Caki2 (cell line): ENCODE measurements at regions not wholly inside any gene's neighbourhood (a gene's known extent, or its start where the extent isn't known, plus 50 kb on each side); places are given as distances from the start of the nearest gene placed in this dataset.
"Not testable (repeated sequence)": the region's sequence is repeated elsewhere in the genome, so short reads cannot be mapped to it uniquely, and the experiment has no call there.

ENCODE experiments used
- DNase-seq: peaks from one replicate; pipeline ENCODE4 v3.0.0-alpha.2; 2015; ENCODE audit warnings: low read depth
- in situ Hi-C: cut with HindIII; loops from 2 replicates; pipeline ENCODE4 v1.10.0; 2016; ENCODE audit warnings: low sequenced_read_pairs, low pct_unique_long_range_greater_than_20kb, mixed read lengths

DNA sequence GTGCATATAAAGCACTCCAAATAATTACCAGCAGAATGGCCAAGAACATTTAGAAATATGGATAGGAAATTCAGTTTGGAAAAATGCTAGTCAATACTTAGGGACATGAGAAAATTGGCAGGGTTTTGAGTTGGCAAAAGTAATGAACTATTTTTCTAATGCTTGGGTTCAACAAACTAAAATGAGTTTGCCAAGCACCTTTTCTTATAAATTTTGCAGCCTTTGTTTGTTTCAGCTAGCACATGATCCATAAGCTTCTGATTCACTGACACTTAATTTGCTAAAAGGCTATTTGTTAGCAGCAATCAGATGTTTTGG lies 324.8 kb downstream of the QKI start:
- no peak for DNase-seq

DNA sequence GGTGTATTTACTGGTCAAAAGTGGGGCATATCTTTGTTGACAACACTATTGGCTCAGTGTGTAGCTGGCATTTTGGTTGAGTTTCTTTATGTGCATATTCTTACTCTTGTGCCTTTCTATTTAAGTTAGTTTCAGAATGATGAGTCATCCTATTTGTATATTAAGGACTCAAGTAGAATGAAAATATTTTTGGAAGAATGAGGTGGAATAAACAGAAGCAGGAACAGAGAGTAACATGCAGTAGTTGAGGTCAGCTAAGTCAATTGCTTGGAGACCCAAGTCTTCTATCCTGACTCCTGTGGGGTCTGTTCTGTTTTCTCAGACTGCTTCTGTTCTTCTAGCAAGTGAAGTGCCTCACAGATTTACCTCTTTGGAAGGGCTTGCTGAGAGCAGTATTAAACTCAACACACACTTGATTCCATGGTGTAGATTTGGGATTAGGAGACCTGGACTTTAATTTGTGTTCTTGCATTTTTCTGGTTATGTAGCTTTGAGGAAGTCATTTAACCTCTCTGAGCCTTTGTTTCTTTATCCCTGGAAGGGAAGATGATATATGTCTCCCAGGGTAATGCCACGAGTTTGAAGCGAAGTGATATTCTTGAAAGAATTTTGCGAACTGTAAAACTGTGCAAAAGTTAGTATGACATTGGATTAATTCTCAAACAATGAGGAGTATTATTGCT lies 324.3 kb downstream of the QKI start:
- in situ Hi-C loops = no loop called here
- DNase-seq = no peak

More for the DNA sequence above, 324.8 kb downstream of the QKI start:
- in situ Hi-C loops = no loop called here

DNA sequence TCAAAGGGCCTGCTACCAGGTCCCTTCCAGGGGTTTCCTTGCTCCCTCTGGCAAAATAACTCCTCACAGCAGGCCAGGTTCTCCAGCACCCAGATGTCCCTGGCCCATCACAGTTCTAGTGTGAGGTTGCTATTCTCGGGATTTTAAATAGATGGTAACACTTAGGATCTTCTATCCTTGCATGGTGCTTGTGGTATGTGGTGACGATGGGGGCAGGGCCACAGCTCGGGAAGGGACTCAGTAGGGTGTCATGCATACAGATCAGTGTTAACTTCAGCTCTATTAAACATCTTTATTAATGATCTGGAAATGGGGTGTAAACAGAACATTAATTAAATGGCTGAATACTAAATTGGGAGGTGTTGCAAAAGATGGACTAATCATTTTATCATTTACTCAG lies 323.8 kb downstream of the QKI start:
- DNase-seq = no peak
- in situ Hi-C loops = no loop called here

DNA sequence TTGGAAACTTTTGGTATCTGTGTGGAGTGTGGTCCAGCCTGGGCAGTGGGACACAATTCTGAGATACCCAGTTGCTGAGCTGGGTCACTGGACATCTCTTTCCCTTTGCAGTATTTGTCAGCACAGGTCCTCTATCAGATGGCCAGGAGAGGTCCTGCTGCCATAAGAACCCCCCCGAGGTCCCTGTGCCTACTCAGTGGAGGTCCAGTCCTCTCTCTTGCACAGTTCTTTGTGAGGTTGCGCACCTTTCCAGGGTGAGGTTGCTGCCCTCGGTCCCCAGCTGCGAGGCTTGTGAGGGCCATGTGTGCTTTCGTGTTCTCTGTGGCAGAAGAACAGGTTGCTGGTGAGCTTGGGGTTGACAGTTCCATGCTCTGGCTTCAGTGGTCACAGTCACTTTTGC lies 320.6 kb downstream of the QKI start:
- in situ Hi-C loops = no loop called here
- no peak for DNase-seq

DNA sequence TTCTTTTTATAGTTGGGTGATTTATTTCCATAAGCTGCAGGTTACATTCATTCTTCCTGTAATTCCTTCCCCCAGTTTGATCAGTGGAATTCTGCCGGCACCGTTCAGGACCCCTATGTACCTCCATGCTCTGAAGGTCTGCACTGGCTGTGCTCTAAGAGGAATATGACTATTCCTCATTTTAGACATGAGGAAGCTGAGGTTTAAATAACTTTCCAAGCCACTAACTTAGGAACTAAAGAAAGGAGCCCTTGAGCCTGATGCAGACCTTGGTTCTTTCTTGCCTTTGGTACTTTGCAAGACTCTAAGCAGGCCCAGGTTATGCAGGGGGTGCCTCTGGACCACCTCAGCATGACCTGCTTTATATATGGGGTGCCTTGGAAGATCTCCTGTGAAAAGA lies 318.5 kb downstream of the QKI start:
- in situ Hi-C loops = no loop called here
- DNase-seq = no peak

DNA sequence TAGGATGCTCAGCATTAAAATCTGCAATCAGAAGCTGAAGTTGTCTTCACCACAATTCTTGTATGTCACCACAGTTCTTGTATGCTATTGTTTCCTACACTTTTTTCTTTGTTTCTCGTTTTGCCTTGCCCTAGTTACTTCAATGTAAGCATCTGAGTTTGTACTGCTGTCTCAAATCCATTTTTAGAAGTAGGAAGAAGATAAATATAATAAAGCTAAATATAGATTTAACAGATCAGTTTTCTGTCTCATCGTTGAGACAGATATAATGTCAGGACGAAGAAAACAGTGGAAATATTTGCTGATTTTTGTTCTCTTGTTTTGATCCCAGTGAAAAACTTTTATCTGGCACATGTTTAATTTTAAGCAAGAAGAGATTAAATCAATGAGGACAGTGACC lies 318.0 kb downstream of the QKI start:
- DNase-seq = no peak
- in situ Hi-C loops = no loop called here

DNA sequence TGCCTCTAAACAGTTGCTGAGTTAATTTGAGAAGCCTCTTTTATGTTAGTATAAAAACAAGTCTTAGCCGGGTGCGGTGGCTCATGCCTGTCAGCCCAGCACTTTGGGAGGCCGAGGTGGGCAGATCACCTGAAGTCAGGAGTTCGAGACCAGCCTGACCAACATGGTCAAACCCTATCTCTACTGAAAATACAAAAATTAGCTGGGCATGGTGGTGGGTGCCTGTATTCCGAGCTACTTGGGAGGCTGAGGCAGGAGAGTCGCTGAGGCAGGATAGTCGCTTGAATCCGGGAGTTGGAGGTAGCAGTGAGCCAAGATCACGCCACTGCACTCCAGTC lies 317.5 kb downstream of the QKI start:
- DNase-seq, in situ Hi-C loops: not testable (repeated sequence)

DNA sequence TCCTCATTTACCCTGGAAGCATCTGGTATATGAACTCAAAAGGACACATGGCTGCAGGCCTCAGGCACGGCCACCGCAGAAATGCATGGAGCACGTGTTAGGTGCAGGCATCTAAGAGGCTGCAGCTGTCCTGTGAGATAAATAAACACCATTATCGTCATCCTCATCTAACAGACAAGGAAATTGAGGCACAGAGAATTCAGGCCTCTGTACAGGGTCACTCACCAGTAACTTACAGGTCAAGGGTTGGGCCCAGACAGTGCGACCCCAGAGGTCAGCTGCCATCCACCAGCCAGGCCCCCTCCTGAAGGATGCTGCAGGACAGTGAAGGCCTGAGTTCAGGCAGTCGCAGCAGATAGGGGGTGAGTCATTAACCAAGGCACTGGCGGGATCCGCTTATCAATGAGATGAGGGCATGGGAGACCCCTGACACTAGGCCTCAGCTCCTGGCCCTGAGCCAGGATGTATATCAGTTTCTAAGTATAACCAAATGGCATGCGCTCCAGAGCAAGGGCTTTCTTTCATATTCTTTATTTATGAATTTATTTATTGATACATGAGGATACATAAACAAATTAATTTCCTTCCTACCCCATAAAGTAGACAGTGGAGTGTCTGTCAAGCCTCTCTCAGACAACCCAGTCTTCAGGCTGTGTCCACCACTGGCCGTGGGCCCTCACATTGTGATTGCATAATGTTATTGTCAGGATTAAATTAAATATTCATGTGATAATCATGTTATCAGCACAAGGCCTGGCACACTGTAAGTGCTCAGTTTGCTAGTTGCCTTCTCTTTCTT lies 316.9 kb downstream of the QKI start:
- DNase-seq = no peak
- in situ Hi-C loops = no loop called here

DNA sequence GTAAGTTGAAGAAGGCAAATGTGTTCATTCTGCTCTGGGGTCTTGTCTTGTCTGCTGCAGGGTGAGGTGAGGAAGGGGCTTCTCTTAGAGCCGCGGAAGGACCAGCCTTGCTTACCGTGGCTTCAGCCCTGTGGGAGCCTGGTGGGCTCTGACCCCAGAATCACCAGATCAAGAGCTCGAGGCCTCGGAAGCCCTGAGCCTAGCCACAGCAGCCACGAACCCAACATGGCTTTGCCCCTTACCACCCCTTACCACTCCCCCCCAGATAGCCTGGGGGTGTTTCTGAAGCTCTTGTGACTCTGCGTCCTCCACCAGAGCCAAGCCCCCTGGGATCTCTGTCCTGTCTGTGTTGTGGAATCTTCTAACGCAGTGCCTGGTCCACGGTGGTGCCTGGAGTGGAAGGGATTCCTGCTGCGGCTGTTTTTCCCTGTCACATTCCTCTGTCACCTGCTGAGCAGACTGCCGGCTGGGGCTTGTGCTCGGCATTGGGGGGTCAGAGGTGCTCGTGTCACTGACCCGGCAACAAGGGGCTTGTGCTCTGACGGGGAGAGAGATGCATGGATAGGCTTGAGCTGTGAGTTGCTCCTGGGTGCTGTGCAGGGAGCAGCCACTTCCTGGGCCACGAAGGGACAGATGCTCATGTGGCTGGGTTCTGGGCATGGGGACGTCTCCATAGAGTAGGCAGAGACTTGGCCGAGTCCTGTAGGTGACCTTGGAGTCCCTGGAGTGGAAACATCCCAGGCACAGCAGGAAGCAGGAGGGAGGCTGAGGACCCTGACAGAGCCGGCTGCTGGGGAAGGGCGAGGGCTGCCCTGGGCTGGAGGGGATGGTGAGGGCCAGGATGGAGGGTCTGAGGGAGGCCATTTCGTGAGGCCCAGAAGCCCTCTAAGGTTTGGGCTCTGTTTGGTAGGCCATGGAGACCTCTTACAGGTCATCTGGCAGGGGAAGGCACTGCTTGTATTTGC lies 316.0 kb downstream of the QKI start:
- no peak for DNase-seq
- in situ Hi-C loops = no loop called here

DNA sequence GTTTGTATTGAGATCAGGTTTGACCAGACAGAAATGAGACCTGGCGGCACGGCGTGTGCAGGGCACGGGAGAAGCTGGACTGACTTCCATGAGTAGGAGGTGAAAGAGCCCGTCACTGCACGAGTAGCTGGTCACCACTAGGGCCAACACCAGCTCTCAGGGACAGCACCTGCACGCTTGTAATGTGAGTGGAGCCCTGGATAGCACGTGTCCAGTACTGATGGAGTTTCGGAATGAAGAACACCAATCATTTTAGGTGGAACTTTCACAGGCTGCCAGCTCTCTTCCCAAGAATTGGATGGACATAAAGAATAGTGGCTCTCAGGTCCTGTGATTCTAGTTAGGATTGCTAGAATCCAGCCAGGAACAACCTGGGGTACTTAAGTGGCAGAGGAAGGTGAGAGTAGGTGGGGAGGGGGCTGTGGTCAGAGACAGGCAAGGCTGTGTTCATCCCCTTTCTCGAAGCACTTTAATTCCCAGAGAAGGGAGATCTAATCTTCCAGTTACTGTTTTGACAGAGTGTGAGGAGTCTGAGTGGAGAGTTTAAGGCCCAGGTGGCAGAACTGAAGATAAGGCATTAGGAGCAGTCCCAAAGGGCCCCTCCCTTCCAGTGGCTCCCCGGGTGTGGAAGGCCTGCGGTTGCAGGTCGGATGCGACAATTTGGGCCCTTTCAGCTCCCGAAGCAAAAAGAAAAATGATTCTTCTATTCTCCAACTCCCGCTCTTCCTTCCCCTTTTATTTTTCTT lies 314.8 kb downstream of the QKI start:
- in situ Hi-C loops = no loop called here
- DNase-seq = no peak

DNA sequence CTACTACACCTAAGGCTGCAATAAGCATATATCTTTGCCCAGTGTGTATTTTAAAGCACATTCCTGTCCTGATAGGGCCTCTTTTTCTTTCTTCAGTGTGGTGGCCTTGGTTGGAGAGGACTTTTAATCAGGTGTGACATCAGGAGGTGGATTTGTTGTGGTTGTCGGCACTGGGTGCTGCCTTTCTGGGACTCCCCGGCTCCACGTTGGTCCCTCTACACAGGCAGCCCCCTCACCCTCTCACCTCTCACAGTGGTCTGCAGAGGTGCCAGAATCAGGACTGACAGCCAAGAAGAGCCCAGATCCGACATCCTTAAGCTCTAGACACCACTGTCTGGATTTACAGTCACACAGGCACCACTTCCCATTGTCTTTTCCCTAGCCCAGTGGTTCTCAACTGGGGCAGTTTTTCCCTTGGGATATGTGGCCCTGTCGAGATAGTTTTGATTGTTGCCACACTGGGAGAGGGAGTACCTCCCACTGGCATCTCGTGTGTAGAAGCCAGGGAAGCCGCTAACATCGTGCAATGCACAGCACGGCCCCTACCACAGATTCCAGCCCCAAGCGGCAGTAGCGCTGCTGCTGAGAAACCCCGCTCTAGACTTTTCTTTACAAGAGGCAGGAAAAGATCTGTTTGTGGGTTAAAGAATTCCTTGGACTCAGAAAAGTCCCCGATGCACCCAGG lies 314.1 kb downstream of the QKI start:
- DNase-seq = no peak
- in situ Hi-C loops = no loop called here

DNA sequence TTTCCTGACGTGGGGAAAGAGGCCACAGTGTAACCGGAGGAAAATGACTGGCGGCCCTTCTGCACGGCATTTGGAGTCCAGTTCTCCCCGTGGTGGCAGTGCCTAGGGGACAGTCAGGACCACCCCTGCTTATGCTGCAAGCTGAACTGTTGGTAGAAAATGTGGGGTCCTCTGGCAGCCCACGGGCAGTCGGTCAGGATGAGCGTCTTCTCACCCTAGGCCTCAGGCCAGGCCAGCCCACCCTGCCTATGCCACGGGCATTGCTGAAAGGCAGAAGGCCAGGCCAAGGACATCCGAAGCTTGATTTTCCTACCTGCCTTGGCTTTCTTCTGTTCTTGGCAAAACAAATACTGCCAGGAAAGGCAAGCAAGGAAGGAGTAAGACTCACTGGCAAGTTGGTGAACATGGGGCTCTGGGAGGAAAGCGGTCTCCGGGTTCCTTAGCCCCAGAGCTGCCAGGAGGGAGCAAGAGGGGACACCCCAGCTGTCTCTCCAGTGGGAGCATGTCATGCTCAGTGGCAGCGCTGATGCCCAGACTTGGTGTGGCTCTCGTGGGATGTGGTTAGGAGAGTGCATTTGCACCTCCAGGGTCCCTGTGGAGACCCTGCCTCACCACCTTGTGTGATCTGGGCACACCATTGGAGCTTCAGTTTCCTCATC lies 311.6 kb downstream of the QKI start:
- in situ Hi-C loops = no loop called here
- DNase-seq = no peak

DNA sequence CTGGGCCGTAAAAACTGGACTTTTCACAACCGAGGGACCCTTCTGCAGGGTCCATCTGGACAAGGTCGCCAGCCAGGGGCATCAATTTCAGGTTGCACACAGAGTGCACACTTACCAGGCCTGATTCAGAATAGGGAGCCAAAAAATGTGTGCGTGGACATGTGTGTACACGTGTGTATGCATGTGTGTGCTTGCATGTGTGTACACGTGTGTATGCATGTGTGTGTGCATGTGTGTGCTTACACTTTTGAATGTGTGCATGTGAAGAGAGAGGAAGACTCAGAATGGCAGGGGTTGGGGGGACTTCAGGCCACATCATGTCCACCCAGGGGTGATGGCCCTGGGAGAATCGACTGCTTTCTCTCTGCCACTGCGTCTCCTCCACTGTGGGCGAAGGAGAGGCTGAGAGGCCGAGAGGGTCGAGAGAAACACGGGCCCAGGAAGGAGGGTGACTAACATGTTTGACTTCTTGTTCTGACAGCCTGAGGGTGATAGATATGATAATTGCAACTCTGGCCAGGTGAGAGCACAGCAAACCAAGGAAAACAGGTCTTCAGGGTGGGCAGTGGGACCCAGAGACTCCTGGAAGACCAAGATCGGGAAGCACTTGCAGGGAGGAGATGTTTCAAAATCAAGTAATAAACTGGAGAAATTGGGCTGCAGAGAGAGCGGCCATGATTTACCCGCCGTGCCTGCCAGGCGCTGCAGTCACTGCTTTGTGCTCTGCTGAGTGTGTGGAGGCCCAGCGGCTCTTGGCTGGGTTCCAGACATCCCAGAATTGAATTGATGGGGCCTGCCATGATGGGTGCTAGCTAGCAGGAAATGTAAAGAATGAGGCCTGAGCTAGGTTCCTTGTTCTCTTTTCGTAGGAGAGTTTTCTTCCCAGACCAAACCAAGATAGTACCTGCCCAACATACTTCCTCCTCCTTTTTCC lies 310.8 kb downstream of the QKI start:
- in situ Hi-C loops = no loop called here
- DNase-seq = no peak

DNA sequence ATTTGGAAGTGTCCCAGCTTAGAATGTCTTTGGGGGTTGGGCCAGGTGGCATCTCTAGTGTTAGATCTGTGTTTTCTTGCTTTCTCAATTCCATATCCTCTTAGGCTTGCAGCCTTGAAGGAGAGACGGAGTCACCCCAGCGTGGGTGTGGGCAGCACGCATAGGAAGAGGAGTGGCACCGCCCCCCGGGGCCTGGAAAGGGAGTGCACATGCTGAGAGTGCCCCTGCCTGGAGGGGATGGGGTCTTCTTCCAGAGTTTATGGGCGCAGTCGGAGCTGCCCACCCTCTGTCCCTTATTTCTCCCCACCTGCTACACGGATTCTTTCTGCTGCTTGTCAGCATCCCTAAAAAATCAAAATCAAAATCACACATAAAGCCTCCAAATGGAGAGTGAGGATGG lies 309.7 kb downstream of the QKI start:
- no peak for DNase-seq
- in situ Hi-C loops = no loop called here

DNA sequence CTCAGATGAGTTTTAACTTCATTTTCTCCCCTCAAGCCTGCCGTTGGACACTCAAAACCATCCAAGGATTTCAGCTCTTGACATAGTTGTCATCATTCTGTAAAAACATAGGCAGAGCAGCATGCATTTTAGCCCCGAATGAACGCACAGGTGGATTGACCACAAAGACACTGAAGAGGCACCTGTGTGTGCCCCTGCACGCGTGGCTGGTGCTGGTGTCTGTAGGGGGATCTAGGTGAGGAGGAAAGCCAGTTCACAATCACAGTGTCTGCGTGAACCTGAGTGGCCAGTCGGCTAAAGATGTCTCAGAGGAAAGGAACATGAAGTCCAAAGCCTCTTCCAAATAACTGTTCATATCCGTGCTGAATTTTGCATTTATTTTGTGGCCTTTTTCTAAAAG lies 309.2 kb downstream of the QKI start:
- in situ Hi-C loops = no loop called here
- no peak for DNase-seq

DNA sequence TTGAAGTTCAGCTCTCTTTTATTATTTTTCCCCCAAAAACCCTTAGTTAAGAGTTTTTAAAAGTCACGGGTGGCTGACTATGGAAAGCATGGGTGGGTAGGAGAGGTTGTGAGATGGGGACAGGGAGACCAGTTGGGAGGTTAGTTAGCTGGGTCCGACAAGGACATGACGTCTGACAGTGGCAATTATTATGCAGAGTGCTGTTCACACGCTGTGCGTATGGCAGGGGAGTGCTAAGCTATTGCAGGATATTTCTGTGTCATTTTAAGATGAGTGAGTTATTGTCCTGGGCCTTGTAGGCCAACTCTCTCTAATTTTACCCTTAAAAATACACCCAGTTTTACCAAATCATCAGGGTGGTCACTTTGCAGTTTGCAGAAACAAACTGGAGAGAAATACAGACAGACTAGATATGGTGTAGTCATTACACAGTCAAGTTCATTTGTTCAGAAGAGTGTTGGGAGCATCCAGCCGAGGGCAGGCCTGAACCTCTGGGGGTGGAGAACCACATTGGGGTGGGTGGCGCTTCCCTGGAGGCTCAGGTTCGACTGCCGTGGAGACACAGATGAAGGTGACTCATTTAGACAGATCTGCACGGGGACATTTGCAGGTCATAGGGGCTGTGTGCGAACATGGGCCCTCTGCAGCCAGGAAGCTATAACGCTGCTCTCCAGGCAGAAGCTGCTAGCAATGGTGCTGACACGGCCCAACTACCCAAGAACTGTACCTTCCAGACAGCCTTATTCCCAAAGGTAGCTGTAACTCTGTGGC lies 307.6 kb downstream of the QKI start:
- DNase-seq = no peak
- in situ Hi-C loops = no loop called here
